A673 (cell line): ENCODE measurements at regions not wholly inside any gene's neighbourhood (a gene's known extent, or its start where the extent isn't known, plus 50 kb on each side); places are given as distances from the start of the nearest gene placed in this dataset.

Source experiments
- BruUV-seq: library from RNA; stranded (reverse); fragments of 400-500 nt; replicated peaks from 2 replicates; lab custom pipeline; 2021; lab: Mats Ljungman, UMichigan
- CTCF ChIA-PET: fragments of 300-600 bp; sonication (Branson Sonifier 250); formaldehyde crosslinking; loops from one replicate; lab custom pipeline; 2022; ENCODE audit warnings: antibody characterized with exemption; lab: Charles Lee
- POLR2A ChIA-PET: fragments of 300-600 bp; sonication (Branson Sonifier 250); formaldehyde crosslinking; loops from one replicate; lab custom pipeline; 2022; ENCODE audit warnings: antibody characterized with exemption; ENCODE audit not compliant: low non-redundant PET; lab: Charles Lee
- DNase-seq: peaks from one replicate; pipeline ENCODE4 v3.0.0-alpha.2; 2015; ENCODE audit warnings: low spot score
- H3K27ac ChIP-seq: fragments of 200-600 bp; sonication (generic); 2 replicates; pipeline ENCODE4 v1.5.1; 2016; ENCODE audit warnings: mixed run types, low read depth, mild to moderate bottlenecking, mixed read lengths, antibody characterized with exemption, low read length; ENCODE audit not compliant: poor library complexity, severe bottlenecking
- H3K27me3 ChIP-seq: fragments of 200-600 bp; sonication (generic); replicated peaks from 2 replicates; pipeline ENCODE4 v1.6.1; 2017; ENCODE audit warnings: mixed run types, low read depth, mild to moderate bottlenecking, mixed read lengths, antibody characterized with exemption, low read length; ENCODE audit not compliant: insufficient read depth, poor library complexity
- H3K36me3 ChIP-seq: fragments of 200-600 bp; sonication (generic); 2 replicates; pipeline ENCODE4 v1.6.1; 2016; ENCODE audit warnings: mixed run types, mild to moderate bottlenecking, mixed read lengths, antibody characterized with exemption, low read length; ENCODE audit not compliant: insufficient read depth, poor library complexity, severe bottlenecking
- H3K4me1 ChIP-seq: fragments of 200-600 bp; sonication (generic); 2 replicates; pipeline ENCODE4 v1.6.1; 2017; ENCODE audit warnings: mixed run types, mild to moderate bottlenecking, mixed read lengths, antibody characterized with exemption, low read length; ENCODE audit not compliant: insufficient read depth, poor library complexity, severe bottlenecking
- H3K4me3 ChIP-seq: fragments of 200-600 bp; sonication (generic); 2 replicates; pipeline ENCODE4 v1.5.1; 2016; ENCODE audit warnings: low read depth, mixed run types, mild to moderate bottlenecking, mixed read lengths, low read length; ENCODE audit not compliant: poor library complexity, severe bottlenecking
- H3K9me3 ChIP-seq: fragments of 200-600 bp; sonication (generic); 2 replicates; pipeline ENCODE4 v1.6.1; 2016; ENCODE audit warnings: mixed run types, low read depth, mild to moderate bottlenecking, mixed read lengths, antibody characterized with exemption, low read length; ENCODE audit not compliant: poor library complexity, severe bottlenecking
- CTCF ChIP-seq: fragments of 300-800, 200-600 bp; sonication (generic); conservative IDR thresholded peaks from 2 replicates; pipeline ENCODE4 v1.5.1; 2017; ENCODE audit warnings: low read depth, mild to moderate bottlenecking, antibody characterized with exemption, low read length, moderate library complexity, mixed read lengths
- EZH2 ChIP-seq: fragments of 200-600 bp; sonication (generic); IDR thresholded peaks from 2 replicates; pipeline ENCODE4 v1.6.1; 2017; ENCODE audit warnings: borderline replicate concordance, low read depth, mild to moderate bottlenecking, mixed read lengths, antibody characterized with exemption, low read length; ENCODE audit not compliant: poor library complexity, severe bottlenecking
- intact Hi-C: fragments of 100-400 bp; cut with micrococcal nuclease; formaldehyde crosslinking; loops from one replicate; pipeline ENCODE4 v1.10.0; 2022; ENCODE audit not compliant: unreplicated experiment

GRCh38 chrX:74065831-74066390, 213.4 kb upstream of the XIST start:
- no peak overlapping the region for H3K4me3 ChIP-seq
- no peak for TF ChIP-seq CTCF
- no peak for TF ChIP-seq EZH2
- intact Hi-C loops: no loop called here
- DNase-seq: no peak
- H3K9me3 ChIP-seq: no peaks in the 10 kb centered on the region
- BruUV-seq: no TSS peak
- no peak overlapping the region for H3K27ac ChIP-seq
- ChIA-PET POLR2A (interaction anchor here (0.6 kb wide), 1 partner anchor 100 kb away, joined by 4 read pairs; no protein-coding TSS in a partner anchor), CTCF (no interaction called here)
- H3K27me3 ChIP-seq: no peaks in the 10 kb centered on the region
- H3K36me3 ChIP-seq: no peaks in the 10 kb centered on the region
- H3K4me1 ChIP-seq: no peaks in the 10 kb centered on the region

GRCh38 chrX:74063426-74064155, 211.1 kb upstream of the XIST start:
- Histone ChIP-seq H3K36me3 (no peaks in the 10 kb centered on the region), H3K9me3 (no peaks in the 10 kb centered on the region), H3K4me3 (no peak overlapping the region), H3K27me3 (no peaks in the 10 kb centered on the region), H3K27ac (no peak overlapping the region), H3K4me1 (no peaks in the 10 kb centered on the region)
- no TSS peak for BruUV-seq
- POLR2A ChIA-PET: no interaction called here
- DNase-seq: no peak
- intact Hi-C loops: no loop called here
- CTCF ChIA-PET: no interaction called here
- TF ChIP-seq CTCF (no peak), EZH2 (no peak)

- H3K4me1 ChIP-seq: no peaks in the 10 kb centered on the region
- intact Hi-C loops: no loop called here
- H3K27me3 ChIP-seq: no peaks in the 10 kb centered on the region
- ChIA-PET POLR2A (no interaction called here), CTCF (no interaction called here)
- no peak for DNase-seq
- H3K4me3 ChIP-seq: no peak overlapping the region
- H3K36me3 ChIP-seq: no peaks in the 10 kb centered on the region
- H3K27ac ChIP-seq: no peak overlapping the region
- no peak for TF ChIP-seq EZH2
- no peak for TF ChIP-seq CTCF
- BruUV-seq: no TSS peak
- H3K9me3 ChIP-seq: no peaks in the 10 kb centered on the region
Observed at GRCh38 chrX:74061879-74062278, 209.4 kb upstream of the XIST start.
